NCI-H2029 treated with DMSO at 0.1 percent for 48 hours (cell line): ENCODE measurements at regions not wholly inside any gene's neighbourhood (a gene's known extent, or its start where the extent isn't known, plus 50 kb on each side); places are given as distances from the start of the nearest gene placed in this dataset.
"Not testable (repeated sequence)": the region's sequence is repeated elsewhere in the genome, so short reads cannot be mapped to it uniquely, and the experiment has no call there.

ENCODE experiments used
- DNase-seq: peaks from one replicate; lab custom pipeline; 2025; lab: John Stamatoyannopoulos, UW

GRCh38 chr7:142469696-142470543 lies 212.1 kb upstream of the PRSS58 start:
- no peak for DNase-seq

GRCh38 chr7:142468871-142469665 lies 211.2 kb upstream of the PRSS58 start:
- no peak for DNase-seq

- not testable (repeated sequence) for DNase-seq
These were observed 209.3 kb upstream of the PRSS58 start for GRCh38 chr7:142467056-142467655.

- no peak for DNase-seq
These were observed 205.6 kb upstream of the PRSS58 start for GRCh38 chr7:142463401-142463850.

DNA sequence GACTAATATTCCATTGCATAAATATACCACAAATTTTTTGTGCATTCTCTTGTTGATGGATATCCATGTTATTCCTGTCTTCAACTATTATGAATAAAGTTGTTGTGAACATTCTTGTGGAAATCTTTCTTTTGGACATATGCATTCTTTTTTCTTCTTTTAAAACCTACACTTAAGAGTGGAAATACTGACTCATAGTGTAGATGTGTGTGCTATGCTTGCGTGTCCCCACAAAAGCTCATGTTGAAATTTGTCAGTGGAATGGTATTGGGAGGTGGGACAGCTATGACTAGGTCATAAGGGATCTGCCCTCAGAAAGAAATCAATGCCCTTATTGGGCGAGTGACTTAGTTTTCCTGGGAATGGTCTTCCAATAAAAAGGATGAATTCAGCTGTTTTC lies 203.6 kb upstream of the PRSS58 start:
- DNase-seq = no peak

DNA sequence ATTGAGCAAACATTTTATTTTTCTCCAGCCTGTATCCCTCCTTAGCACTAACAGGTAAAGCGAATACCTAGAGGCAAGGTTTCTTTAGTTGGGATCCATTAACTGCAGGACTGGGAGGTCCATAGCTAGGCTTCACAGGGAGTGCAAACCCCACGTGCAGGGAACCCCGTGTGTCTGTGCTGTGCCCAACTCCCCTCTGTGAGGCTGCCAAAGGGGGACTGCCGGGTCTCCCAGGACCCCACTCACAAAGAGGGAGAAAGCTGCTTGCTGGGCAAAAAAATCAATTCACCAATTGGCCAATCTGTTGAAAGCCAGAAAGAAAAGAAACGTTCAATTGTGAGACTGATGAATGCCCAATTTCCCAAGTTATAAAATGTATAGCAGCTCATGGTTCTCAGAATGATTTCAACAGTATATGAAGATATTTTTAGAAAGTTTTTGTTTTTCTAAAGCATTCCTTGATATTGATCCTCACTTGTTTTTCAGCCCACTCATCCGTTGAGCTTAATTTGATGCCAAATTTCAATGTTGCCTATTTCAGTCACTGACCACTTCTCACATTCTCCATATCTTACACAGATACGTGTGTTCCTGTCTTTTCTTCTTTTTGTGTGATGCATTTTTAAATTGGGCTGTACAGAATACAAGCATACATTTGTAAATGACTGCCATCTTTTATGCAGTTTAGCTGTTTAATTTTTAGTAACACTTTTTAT lies 202.7 kb upstream of the PRSS58 start:
- no peak for DNase-seq

GRCh38 chr7:142459551-142459963 lies 201.7 kb upstream of the PRSS58 start:
- DNase-seq = peak; percentile 14

DNA sequence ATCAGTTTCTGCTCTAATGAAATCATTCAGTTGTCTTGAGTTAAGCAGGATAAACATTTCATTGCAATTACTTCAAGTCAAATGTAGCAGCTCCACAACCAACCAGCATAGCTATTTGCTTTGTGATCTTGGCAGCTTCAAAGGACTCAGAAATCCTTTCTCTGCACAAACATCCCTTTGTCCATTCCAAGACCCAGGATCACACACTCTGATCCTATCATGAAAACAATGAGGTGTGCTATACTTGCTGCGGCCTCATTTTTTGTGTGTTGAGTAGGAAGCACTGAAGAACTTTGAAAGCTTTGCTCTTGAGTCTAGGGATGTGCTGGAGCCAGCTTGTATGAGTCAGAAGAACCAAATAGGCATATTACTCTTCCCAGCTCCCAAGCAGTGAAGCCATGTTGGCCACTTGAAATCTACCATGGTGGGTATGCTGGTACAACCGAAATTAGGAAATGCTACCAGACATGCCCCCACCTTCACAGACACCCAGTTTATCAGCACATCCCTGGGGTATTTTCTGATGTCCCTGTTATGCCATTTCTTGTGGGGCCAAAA lies 199.4 kb upstream of the PRSS58 start:
- DNase-seq = no peak

DNA sequence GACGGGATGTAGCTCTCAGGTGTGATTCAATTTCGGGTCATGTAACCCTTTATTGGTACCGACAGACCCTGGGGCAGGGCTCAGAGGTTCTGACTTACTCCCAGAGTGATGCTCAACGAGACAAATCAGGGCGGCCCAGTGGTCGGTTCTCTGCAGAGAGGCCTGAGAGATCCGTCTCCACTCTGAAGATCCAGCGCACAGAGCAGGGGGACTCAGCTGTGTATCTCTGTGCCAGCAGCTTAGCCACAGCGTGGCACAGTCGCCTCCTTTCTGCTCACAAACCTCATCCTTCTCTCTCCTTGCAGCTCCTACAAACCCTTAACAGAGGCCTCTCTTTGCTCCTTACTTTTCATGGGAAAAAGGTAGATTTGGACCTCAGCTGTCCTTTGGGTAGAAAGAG lies 197.5 kb upstream of the PRSS58 start:
- DNase-seq = no peak

DNA sequence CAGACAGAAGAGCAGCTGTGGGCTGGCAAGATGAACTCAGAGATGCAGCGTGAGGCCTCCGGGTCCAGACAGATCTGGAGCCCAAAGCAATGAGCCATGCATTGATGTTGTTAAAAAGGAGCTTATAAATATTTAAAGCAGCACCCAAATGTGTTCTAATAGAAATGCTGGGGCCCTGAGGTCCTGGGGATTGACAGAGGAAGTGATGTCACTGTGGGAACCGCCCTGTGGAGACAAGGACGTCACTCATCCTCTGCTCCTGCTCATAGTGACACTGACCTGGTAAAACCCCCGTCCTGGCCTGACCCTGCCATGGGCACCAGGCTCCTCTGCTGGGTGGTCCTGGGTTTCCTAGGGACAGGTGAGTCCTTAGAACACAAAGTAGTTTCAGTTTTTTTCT lies 197.0 kb upstream of the PRSS58 start:
- DNase-seq = no peak

- no peak for DNase-seq
These were observed 194.9 kb upstream of the PRSS58 start for GRCh38 chr7:142452791-142453190.

- no peak for DNase-seq
These were observed 194.0 kb upstream of the PRSS58 start for GRCh38 chr7:142451817-142452216.

- no peak for DNase-seq
These were observed 193.4 kb upstream of the PRSS58 start for GRCh38 chr7:142451296-142451695.

DNA sequence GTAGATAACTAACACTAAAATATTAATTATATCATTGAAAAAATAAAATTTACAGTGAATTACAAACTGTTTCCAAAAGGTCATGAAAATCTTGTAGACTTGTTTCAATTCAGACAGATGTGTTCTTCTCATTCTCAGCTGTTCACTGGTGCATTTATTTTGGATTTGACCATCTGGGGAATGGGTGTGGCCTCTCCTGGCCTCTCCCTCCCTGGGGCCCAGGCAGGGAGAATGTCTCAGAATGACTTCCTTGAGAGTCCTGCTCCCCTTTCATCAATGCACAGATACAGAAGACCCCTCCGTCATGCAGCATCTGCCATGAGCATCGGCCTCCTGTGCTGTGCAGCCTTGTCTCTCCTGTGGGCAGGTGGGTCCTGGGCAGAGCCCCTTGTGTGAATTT lies 192.8 kb upstream of the PRSS58 start:
- no peak for DNase-seq

GRCh38 chr7:142450206-142450605 lies 192.3 kb upstream of the PRSS58 start:
- no peak for DNase-seq

- not testable (repeated sequence) for DNase-seq
These were observed 191.0 kb upstream of the PRSS58 start for GRCh38 chr7:142448857-142449256.

GRCh38 chr7:142447762-142448161 lies 189.9 kb upstream of the PRSS58 start:
- no peak for DNase-seq

DNA sequence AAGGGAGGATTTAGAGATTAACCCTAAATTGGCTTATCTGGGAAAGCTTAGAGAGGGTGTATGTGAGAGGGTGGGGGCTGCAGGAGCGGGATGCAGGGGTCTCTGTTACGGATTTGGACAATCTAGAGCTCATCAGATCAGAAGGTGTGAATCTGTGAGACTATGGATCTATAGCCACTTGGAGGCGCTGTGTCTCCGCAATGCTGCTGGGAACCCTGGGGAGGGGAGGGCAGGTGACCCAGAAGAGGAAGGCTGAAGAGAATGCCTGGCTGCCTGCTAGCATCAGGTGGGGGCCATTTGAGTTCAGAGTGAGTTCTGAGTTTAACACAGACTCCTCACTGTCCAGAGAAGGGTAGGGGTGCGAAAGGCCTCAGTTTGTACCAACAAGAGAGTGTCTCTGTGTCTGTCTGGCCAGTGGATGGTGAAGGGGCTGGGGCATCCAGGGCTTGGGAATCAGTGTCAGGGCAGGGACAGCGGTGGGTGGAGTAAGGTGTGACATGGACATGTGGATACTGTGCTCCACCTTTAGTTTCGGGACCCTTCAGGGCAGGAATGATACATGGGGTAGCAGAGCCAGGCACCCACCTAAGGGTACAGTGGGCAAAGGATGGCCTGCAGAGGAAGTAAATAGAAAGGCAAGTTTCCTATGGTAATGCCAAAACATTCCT lies 187.3 kb upstream of the PRSS58 start:
- no peak for DNase-seq

GRCh38 chr7:142443216-142444010 lies 185.6 kb upstream of the PRSS58 start:
- no peak for DNase-seq

DNA sequence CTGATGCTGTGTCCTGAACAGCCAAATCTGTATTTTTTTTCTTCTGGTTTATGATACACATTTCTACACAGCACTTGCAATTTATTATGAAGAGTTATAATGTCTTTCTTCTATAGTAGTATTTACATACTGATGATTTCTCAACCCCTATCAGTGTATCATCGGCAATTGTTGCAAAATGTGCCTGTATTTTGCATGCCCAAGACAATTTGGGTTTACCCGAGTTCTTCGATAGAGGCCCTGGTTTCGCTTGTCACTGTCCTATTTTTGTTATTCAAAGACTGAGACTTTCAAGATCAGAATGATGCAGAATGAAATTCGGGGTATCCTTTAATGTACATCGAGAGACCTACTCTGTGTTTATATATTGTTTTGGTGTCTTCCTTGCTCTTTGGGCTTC lies 184.5 kb upstream of the PRSS58 start:
- DNase-seq = no peak
